Activated CD4-positive, alpha-beta T cell treated with anti-CD3 and anti-CD28 coated beads, Interleukin-2, amount 50 U/mL, for 4 hours (primary cell): ENCODE measurements at regions not wholly inside any gene's neighbourhood (a gene's known extent, or its start where the extent isn't known, plus 50 kb on each side); places are given as distances from the start of the nearest gene placed in this dataset.

Experiments
- DNase-seq, 2 experiments: peaks; one replicate each; pipeline ENCODE4 v3.0.0-alpha.2; 2020

DNA sequence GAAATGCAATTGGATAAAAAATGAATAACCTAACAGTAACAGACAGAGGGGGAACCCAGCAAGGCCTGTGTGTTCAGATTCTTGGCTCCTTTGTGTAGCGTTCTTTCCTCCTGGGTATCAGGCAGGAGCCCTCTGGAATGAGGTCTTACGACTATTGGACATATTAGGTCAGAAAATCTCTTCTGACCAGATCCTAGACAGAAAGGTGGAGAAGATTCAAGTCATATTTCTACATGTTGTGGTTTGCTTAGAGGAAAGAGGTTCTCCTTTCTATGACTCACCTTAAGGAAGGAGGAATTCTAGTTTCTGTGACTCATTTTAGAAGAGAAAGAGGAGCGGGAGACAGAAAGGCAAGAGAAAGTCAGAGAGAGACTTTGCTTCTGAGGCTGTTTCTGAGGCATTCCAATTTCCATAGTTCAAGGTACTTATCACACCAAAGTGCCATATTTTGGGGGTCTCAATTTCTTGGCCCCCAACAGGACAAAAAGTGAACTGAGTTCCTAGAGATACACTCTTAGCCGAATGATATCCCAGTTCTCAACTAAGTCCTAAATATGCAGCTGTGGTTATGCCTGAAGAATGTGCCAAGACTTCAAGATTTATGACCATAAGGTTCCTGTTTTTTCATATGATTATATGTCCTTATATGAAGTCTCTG is 618.6 kb downstream of the ZEB2 start:
- DNase-seq, result no peak

- DNase-seq, result no peak
These were observed 619.9 kb downstream of the ZEB2 start for GRCh38 chr2:143899987-143900386.

DNA sequence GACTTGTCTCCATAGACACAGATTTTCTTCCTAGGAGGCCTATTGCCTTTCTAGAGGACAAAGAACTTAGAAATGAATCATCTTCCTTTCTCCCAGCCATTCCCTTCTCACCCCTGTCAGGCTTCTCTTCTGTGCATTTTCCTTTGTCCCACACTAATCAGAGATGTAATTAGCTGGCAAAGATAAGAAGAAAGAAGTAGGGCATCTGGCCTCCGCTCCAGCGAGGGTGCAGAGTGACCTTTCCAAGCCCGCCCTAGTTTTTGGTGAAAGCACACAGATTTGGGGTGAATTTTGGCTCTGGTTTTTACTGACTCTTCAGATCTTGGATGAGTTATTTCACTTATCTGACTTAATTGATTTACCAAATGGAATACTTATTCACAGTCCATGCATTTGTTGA is 626.5 kb downstream of the ZEB2 start:
- DNase-seq, result no peak

- DNase-seq, result no peak
These were observed 628.0 kb downstream of the ZEB2 start for GRCh38 chr2:143891879-143892308.

DNA sequence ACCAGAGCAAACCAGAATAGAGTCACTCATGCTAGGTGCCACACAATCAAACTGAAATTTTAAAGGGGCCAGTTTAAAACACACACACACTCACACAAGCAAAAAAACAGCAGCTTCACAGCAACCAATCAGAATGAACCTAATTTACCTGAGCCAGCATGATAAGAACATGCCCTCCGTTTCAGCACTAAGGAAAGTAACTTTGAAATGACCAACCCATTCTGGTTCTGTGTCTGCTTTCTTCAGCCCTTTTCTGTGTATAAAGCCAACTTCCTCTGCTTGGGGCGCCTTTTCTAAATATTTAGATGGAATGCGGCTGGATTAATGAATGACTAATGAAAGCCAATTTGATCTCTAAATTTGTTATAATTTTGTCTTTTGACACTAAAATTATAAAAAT is 629.1 kb downstream of the ZEB2 start:
- no peak for DNase-seq

DNA sequence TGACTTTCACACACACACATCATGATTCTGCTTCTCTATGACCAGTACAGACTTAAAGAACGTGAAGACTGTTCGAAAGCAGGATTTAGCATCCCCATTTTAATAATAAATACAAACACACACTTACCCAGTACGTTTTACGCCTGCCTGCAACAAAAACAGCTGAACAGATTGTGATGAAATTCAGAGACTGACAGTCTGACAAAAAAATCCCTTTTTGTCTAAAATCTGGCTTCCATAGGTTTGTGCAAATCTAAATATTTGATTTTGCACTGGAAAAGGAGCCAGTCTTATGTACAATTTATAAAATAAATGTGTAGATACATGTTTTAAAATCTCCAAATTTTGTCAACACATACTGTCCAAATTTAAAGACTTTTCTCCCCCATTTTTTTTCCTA is 630.7 kb downstream of the ZEB2 start:
- no peak for DNase-seq

GRCh38 chr2:143885461-143885860 is 634.5 kb downstream of the ZEB2 start:
- DNase-seq, result no peak

GRCh38 chr2:143881246-143881645 is 638.7 kb downstream of the ZEB2 start:
- DNase-seq, result no peak

GRCh38 chr2:143877876-143878530 is 641.9 kb downstream of the ZEB2 start:
- no peak for DNase-seq

- DNase-seq, result no peak
These were observed 642.9 kb downstream of the ZEB2 start for GRCh38 chr2:143877056-143877455.

- DNase-seq, result no peak
These were observed 644.4 kb downstream of the ZEB2 start for GRCh38 chr2:143875295-143876233.

- no peak for DNase-seq
These were observed 646.0 kb downstream of the ZEB2 start for GRCh38 chr2:143873886-143874285.

GRCh38 chr2:143870696-143871095 is 649.2 kb downstream of the ZEB2 start:
- DNase-seq, result no peak

GRCh38 chr2:143856978-143857377 is 662.9 kb downstream of the ZEB2 start:
- no peak for DNase-seq

GRCh38 chr2:143852759-143853158 is 667.2 kb downstream of the ZEB2 start:
- no peak for DNase-seq

DNA sequence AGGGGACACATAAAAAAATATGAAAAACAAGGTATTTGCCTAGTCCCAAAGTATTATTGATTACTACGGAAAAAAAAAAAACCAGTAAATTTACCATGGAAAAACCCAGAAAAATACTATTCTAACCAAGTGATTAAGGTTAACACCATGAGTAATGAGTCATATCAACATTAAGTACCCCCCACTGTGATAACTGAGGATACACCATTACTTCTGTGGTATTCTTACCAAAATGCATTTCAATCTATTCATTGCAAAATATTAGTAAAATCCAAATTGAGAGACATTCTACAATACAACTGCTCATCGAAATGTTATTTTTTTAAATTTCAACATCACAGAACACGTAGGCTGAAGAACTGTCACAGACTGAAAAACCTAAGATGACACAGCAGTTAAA is 669.8 kb downstream of the ZEB2 start:
- DNase-seq, result no peak

DNA sequence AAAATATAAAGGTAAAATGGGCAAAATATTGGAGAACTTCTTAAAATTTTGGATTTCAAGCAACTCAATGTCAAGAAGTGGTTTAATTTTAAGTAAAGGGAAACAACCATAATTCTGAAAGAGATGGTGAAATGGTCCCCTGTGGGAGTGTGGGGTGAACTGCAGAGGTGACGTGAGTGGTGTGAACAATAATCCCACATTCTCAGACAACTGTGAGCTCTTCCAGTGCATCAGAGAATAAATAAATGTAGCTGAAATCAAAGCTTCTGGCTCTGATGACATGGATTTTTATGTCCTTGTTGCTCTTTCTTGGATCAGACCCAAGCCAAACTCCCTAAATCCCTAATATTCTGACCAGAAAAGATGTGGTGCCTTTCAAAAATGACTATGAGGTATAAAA is 672.7 kb downstream of the ZEB2 start:
- no peak for DNase-seq

- DNase-seq, result no peak
These were observed 674.9 kb downstream of the ZEB2 start for GRCh38 chr2:143844986-143845385.

- DNase-seq, result no peak
These were observed 676.2 kb downstream of the ZEB2 start for GRCh38 chr2:143843686-143844085.

GRCh38 chr2:143842836-143843235 is 677.1 kb downstream of the ZEB2 start:
- DNase-seq, result no peak

GRCh38 chr2:143841935-143842334 is 678.0 kb downstream of the ZEB2 start:
- DNase-seq, result no peak

- DNase-seq, result no peak
These were observed 679.3 kb downstream of the ZEB2 start for GRCh38 chr2:143840601-143841000.

GRCh38 chr2:143840194-143840593 is 679.7 kb downstream of the ZEB2 start:
- no peak for DNase-seq

- no peak for DNase-seq
These were observed 680.5 kb downstream of the ZEB2 start for GRCh38 chr2:143839456-143839855.
